ENCODE measurements at regions not wholly inside any gene's neighbourhood (a gene's known extent, or its start where the extent isn't known, plus 50 kb on each side); places are given as distances from the start of the nearest gene placed in this dataset.
"Not testable (repeated sequence)": the region's sequence is repeated elsewhere in the genome, so short reads cannot be mapped to it uniquely, and the experiment has no call there.

DNA sequence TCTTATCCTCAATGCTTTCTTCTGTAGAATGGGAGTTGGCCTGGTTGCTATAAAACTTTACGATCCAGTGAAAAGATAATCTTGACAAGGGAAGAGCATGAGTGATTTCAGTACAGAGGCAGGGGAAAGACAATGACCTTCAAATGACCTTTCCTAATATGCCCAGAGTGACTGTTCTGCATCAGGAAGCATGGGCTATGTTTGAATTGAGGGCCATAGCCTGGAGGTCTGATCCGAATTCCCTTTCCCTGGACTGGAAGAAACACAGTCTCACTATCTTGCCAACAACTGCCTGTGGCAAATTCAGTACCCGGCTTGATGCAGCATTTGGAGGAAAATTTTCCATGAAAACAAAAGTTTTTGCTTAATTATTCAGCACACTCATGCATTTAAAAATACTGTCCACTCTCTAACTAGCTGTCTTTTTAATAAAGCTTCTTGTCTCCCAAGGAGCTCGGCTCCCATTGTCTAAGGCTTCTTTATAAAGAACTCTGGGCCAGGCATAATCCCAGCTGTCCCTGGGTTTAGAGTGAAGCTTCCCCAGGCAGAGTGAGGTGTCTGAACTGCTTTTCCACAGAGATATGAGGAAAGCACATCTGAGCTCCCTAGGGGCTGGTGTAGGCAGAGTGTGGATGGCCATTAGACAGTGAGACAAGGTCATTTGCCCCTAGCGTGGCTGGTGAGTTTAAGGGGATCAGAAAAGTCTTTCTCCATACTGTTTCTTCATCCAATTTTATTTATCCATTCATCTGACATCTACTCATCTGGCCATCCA is 132.7 kb upstream of the CADM1 start:
- TF ChIP-seq, protein P1, sequence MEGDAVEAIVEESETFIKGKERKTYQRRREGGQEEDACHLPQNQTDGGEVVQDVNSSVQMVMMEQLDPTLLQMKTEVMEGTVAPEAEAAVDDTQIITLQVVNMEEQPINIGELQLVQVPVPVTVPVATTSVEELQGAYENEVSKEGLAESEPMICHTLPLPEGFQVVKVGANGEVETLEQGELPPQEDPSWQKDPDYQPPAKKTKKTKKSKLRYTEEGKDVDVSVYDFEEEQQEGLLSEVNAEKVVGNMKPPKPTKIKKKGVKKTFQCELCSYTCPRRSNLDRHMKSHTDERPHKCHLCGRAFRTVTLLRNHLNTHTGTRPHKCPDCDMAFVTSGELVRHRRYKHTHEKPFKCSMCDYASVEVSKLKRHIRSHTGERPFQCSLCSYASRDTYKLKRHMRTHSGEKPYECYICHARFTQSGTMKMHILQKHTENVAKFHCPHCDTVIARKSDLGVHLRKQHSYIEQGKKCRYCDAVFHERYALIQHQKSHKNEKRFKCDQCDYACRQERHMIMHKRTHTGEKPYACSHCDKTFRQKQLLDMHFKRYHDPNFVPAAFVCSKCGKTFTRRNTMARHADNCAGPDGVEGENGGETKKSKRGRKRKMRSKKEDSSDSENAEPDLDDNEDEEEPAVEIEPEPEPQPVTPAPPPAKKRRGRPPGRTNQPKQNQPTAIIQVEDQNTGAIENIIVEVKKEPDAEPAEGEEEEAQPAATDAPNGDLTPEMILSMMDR (IDR thresholded peaks at IDR 0.05): no peak
- Histone ChIP-seq H3K9me3 (replicated peaks in 1 of 2; ENCODE audit: control insufficient read depth in 1 of 2, insufficient read depth in 1 of 2, low read length in 2 of 2) (no peaks in the 10 kb centered on the region), H2AFZ (ENCODE audit: insufficient read depth, low read depth, low read length, poor library complexity, severe bottlenecking) (no peak overlapping the region), H3K27ac (ENCODE audit: low read depth in 1 of 2, low read length in 2 of 2) (no peak overlapping the region), H3K36me3 (replicated peaks in 1 of 2; ENCODE audit: control insufficient read depth in 1 of 2, insufficient read depth in 2 of 2, low read length in 2 of 2) (no peaks in the 10 kb centered on the region), H3K79me2 (ENCODE audit: insufficient read depth, low read length) (no peaks in the 10 kb centered on the region), H3K4me3 (replicated peaks in 1 of 3; ENCODE audit: low read depth in 2 of 3, low read length in 3 of 3) (no peak overlapping the region), H3K4me1 (ENCODE audit: control insufficient read depth in 1 of 2, insufficient read depth in 2 of 2, low read length in 2 of 2) (no peaks in the 10 kb centered on the region), H4K20me1 (ENCODE audit: insufficient read depth, low read length) (no peaks in the 10 kb centered on the region), H3K27me3 (ENCODE audit: control insufficient read depth in 2 of 2, insufficient read depth in 2 of 2, low read length in 2 of 2) (peaks cover 3 to 11% of the 10 kb centered on the region in 2 donors), H3K4me2 (replicated peaks; ENCODE audit: extremely low read depth, low read length, poor library complexity, severe bottlenecking) (no peak overlapping the region), H3K9ac (ENCODE audit: insufficient read depth, low read length, poor library complexity, severe bottlenecking) (no peak overlapping the region)
- H3K27me3 Mint-ChIP-seq (ENCODE audit: low read depth in 3 of 3): peaks cover 6 to 23% (median 19%) of the 10 kb centered on the region in 3 donors
- WGBS (ENCODE audit: insufficient coverage): 52% methylated on average over 2 of the region's 5 CpGs
- no peaks in the 10 kb centered on the region for H3K4me1 Mint-ChIP-seq
- no peak for DNase-seq
- H3K9me3 Mint-ChIP-seq: peaks cover 0 to 8% (median 0%) of the 10 kb centered on the region in 7 donors
- intact Hi-C loops (cut with micrococcal nuclease): no loop called here
- no peak overlapping the region for H3K4me3 Mint-ChIP-seq
- H3K36me3 Mint-ChIP-seq: no peaks in the 10 kb centered on the region
- peak overlapping the region in 1 of 7 donors; percentile 14 for H3K27ac Mint-ChIP-seq

DNA sequence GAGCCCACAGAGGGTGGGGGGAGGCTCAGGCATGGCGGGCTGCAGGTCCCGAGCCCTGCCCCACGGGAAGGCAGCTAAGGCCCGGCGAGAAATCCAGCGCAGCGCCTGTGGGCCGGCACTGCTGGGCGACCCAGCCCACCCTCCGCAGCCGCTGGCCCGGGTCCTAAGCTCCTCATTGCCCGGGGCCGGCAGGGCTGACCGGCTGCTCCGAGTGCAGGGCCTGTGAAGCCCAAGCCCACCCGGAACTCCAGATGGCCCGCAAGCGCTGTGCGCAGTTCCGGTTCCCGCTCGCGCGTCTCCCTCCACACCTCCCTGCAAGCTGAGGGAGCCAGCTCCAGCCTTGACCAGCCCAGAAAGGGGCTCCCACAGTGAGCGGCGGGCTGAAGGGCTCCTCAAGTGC is 129.8 kb upstream of the CADM1 start:
- H3K4me3 ChIP-seq (replicated peaks in 1 of 3; ENCODE audit: low read depth in 2 of 3, low read length in 3 of 3); H3K4me3 Mint-ChIP-seq; H3K9ac ChIP-seq (ENCODE audit: insufficient read depth, low read length, poor library complexity, severe bottlenecking); H3K4me2 ChIP-seq (replicated peaks; ENCODE audit: extremely low read depth, low read length, poor library complexity, severe bottlenecking); H4K20me1 ChIP-seq (ENCODE audit: insufficient read depth, low read length); H3K9me3 ChIP-seq (replicated peaks in 1 of 2; ENCODE audit: control insufficient read depth in 1 of 2, insufficient read depth in 1 of 2, low read length in 2 of 2); H3K79me2 ChIP-seq (ENCODE audit: insufficient read depth, low read length); intact Hi-C loops (cut with micrococcal nuclease); H3K27ac ChIP-seq (ENCODE audit: low read depth in 1 of 2, low read length in 2 of 2); H3K9me3 Mint-ChIP-seq; H3K4me1 Mint-ChIP-seq; H3K36me3 ChIP-seq (replicated peaks in 1 of 2; ENCODE audit: control insufficient read depth in 1 of 2, insufficient read depth in 2 of 2, low read length in 2 of 2); DNase-seq; H3K4me1 ChIP-seq (ENCODE audit: control insufficient read depth in 1 of 2, insufficient read depth in 2 of 2, low read length in 2 of 2); H3K36me3 Mint-ChIP-seq; H2AFZ ChIP-seq (ENCODE audit: insufficient read depth, low read depth, low read length, poor library complexity, severe bottlenecking): not testable (repeated sequence)
- peaks cover 0 to 10% of the 10 kb centered on the region in 2 donors for H3K27me3 ChIP-seq (ENCODE audit: control insufficient read depth in 2 of 2, insufficient read depth in 2 of 2, low read length in 2 of 2)
- Mint-ChIP-seq H3K27ac (peak overlapping the region in 1 of 7 donors; percentile 19), H3K27me3 (ENCODE audit: low read depth in 3 of 3) (peaks cover 18 to 26% (median 23%) of the 10 kb centered on the region in 3 donors)
- 95% methylated on average over 24 of the region's 27 CpGs for WGBS (ENCODE audit: insufficient coverage)

Measured in CD14-positive monocyte (primary cell).